ENCODE measurements at regions not wholly inside any gene's neighbourhood (a gene's known extent, or its start where the extent isn't known, plus 50 kb on each side); places are given as distances from the start of the nearest gene placed in this dataset.
A peak's percentile ranks its signal among the peaks of the same experiment; 100 is the strongest.

DNA sequence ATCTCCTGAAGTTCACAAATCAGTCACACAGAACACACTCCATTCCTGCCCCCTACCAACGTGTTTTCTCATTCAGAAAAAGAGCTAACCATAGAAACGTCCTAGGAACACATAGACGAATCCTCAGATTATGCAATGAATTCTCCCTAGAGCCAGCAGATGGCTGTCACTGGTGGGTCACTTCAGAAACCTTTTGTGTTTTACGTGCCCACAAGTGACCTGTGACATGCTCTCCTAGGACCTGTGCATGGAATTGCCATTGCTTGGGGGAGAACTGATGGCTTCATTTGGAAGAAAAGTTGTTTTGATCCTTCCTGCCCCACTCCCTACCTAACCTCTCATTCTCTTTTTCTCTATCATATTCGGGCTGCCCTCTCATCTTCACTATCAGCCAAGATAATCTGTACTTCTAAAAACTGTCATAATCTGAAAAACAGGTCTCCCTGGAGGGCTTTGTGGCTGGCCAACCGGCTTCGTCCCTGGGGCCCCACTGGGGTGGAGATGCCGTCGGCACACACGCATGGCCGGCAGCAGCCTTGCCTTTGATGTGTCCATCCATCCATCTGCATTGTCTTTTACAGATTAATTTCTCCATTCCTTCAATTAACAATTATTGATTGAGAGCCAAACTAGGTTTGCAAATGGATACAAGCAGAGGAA lies 144.1 kb upstream of the SERP2 start:
- Histone ChIP-seq H3K27ac (peak overlapping the region; percentile 99), H3K9me3 (replicated peaks) (no peaks in the 10 kb centered on the region), H3K27me3 (replicated peaks) (no peaks in the 10 kb centered on the region), H3K4me3 (no peak overlapping the region), H3K36me3 (no peaks in the 10 kb centered on the region), H3K4me1 (replicated peaks) (peaks cover 39% of the 10 kb centered on the region)
- no peak for DNase-seq (ENCODE audit: low read depth in 1 of 2, low spot score in 2 of 2)

DNA sequence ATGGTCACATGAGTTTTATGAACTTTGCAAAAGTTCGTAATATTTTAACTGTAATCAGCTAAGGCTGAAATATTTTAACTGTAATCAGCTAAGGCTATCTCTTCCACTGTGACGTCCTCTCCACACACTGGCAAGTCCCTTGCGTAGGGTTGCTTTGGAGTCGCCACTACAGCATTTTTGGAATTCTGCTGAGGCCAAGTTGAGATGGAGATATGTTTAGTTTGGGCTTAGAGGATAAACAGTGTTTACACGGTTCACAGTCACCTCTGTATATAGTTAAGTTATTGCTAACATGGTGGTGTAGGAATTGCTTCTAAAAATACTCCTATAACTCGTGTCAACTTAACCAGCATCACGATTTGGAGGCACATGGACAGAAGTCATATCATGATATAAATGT lies 143.6 kb upstream of the SERP2 start:
- Histone ChIP-seq H3K9me3 (replicated peaks) (no peaks in the 10 kb centered on the region), H3K4me1 (replicated peaks) (peaks cover 39% of the 10 kb centered on the region), H3K4me3 (no peak overlapping the region), H3K27ac (peak overlapping the region; percentile 99), H3K36me3 (no peaks in the 10 kb centered on the region), H3K27me3 (replicated peaks) (no peaks in the 10 kb centered on the region)
- peak; percentile 68 to 81 for DNase-seq (ENCODE audit: low read depth in 1 of 2, low spot score in 2 of 2)

DNA sequence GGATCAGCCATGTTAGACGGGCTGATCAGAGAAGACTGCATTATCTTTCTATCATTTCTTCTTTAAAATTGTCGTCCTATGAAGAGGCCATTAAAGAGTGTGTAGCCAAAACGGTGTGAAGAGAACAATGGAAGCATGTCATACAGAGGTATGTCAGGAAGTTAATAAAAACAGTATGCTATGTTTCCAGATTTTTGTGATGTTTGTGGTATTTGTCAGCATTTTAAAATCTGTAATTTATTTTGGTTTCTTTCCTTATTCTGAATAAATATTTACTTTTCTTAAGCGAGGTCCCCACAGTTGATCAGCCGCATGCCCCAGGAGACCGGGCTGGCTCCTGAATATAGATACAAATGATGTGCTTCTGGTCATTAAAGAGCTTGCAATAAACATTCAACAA lies 142.9 kb upstream of the SERP2 start:
- peak; percentile 79 to 97 for DNase-seq (ENCODE audit: low read depth in 1 of 2, low spot score in 2 of 2)
- Histone ChIP-seq H3K36me3 (no peaks in the 10 kb centered on the region), H3K9me3 (replicated peaks) (no peaks in the 10 kb centered on the region), H3K4me3 (no peak overlapping the region), H3K27me3 (replicated peaks) (no peaks in the 10 kb centered on the region), H3K4me1 (replicated peaks) (peaks cover 39% of the 10 kb centered on the region), H3K27ac (peak overlapping the region; percentile 99)

DNA sequence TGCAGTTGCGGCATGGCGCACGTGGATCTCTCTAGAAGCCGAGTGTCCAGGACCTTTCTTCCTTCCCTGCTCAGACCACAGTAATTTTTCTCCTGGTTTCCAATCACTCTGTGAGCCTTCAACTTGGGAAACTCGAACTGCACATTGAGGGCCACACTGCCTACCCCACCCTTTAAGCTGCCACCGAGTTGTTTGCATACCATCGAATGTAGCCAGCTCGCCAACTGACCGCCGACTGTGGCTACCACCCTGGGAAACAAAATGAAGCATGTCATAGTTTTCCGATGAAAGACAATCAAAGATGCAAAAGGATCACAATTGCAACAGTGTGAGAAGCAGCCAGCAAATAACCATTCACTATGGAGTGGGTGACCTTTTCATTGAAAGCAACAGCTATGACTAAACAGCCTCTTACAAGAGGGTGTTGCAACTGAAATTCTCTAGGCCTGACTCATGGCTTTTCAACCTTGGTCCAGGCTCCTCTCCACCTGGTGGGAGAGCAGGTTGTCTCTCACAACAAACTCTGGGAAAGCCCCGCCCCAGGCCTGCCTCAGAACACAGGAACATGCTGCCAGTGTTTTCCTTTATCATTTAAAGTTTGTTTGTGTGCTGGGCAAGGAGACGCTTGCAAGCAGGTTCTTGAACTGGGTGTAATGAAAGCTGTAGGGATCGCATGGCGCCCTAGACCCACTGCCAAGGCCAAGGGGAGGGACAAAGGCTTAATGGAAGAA lies 141.7 kb upstream of the SERP2 start:
- peak; percentile 93 to 96 for DNase-seq (ENCODE audit: low read depth in 1 of 2, low spot score in 2 of 2)
- no peak overlapping the region for H3K4me3 ChIP-seq
- no peaks in the 10 kb centered on the region for H3K36me3 ChIP-seq
- peaks cover 49% of the 10 kb centered on the region for H3K4me1 ChIP-seq (replicated peaks)
- H3K9me3 ChIP-seq (replicated peaks), result no peaks in the 10 kb centered on the region
- peak overlapping the region; percentile 99 for H3K27ac ChIP-seq
- no peaks in the 10 kb centered on the region for H3K27me3 ChIP-seq (replicated peaks)

DNA sequence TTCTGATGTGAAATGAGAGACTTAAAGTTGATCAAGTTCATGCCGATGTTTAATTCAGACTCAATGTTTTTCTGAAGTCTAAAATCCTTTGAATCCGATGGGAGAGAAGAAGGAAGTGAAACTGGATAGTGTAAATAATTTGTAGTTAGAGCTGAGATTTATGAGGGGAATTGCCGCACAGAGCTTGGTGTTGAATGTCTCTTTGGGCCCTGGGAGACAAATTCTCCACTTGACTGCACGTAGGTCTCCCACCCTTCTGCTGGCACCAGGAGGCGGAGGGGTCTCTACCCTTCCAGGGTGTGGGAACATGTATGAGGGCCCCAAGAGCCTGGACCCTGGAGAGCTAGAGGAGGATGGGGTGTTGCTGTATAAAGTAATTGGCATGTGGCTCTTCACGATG lies 140.8 kb upstream of the SERP2 start:
- Histone ChIP-seq H3K9me3 (replicated peaks) (no peaks in the 10 kb centered on the region), H3K4me3 (no peak overlapping the region), H3K4me1 (replicated peaks) (peaks cover 57% of the 10 kb centered on the region), H3K27me3 (replicated peaks) (no peaks in the 10 kb centered on the region), H3K36me3 (no peaks in the 10 kb centered on the region), H3K27ac (peak overlapping the region; percentile 99)
- peak in 1 of 2 experiments; percentile 28 for DNase-seq (ENCODE audit: low read depth in 1 of 2, low spot score in 2 of 2)

DNA sequence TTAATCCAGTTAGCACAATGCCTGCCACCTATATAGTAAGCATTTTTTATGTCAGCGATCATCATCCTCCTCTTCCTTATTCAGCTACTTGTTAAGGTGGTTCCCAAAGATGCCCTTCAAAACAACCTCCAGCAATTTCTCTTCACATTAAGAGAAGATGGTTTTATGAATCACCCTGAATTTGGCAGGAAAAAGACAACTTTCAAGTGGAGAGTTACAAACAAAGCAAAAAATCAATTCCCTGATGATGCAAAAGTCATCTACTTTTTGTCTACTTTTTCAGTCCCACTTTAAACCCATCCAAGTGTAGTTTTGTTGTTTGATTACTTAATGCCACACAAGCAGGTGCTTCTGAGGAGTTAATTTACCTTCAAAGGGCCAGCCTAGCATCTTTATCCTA lies 139.1 kb upstream of the SERP2 start:
- Histone ChIP-seq H3K27ac (no peak overlapping the region), H3K4me1 (replicated peaks) (peaks cover 59% of the 10 kb centered on the region), H3K36me3 (no peaks in the 10 kb centered on the region), H3K4me3 (no peak overlapping the region), H3K27me3 (replicated peaks) (no peaks in the 10 kb centered on the region), H3K9me3 (replicated peaks) (no peaks in the 10 kb centered on the region)
- DNase-seq (ENCODE audit: low read depth in 1 of 2, low spot score in 2 of 2), result no peak

DNA sequence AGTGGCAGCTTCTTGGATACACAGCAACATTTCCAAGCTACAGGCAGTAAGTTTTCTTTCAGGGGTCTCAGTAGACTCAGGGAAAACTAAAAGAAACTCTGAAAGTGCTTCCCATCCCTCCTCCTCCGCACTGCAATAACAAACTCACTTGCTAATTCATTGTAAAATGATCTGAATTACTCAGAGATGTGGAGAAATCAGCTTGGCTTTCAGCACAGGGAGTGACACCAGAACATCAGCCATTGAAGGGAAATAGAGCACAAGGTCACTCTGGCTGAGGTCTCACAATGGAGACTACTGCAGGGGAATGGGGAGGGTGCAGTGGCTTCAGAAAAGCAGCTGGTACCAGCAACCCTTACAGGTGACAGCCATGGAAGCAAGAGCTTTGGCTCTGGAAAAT lies 137.3 kb upstream of the SERP2 start:
- no peak for DNase-seq (ENCODE audit: low read depth in 1 of 2, low spot score in 2 of 2)
- Histone ChIP-seq H3K27me3 (replicated peaks) (no peaks in the 10 kb centered on the region), H3K27ac (peak overlapping the region; percentile 75; the same call in 1 of the 2 replicates), H3K4me1 (replicated peaks) (peaks cover 43% of the 10 kb centered on the region), H3K36me3 (no peaks in the 10 kb centered on the region), H3K9me3 (replicated peaks) (no peaks in the 10 kb centered on the region), H3K4me3 (no peak overlapping the region)

DNA sequence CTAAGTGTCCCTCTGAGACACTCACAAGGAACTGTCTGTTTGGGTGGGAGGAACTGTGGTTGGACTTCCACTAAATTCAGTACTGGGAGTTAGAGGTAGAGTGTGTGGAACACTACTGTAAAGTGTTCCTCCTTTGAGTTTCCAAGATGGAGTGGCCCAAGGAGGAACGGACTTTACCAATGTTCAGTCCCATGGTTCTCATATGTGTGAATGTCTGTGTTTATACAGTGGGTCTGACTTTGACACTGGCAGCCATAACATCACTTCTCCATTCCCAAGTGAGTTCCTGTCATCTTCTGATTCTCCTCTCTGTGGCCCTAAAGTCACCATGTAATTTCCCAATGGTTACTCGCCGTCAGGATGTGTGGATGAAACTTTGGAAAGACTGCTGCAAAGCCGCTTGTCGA lies 136.8 kb upstream of the SERP2 start:
- no peak for DNase-seq (ENCODE audit: low read depth in 1 of 2, low spot score in 2 of 2)
- H3K9me3 ChIP-seq (replicated peaks), result no peaks in the 10 kb centered on the region
- no peak overlapping the region for H3K4me3 ChIP-seq
- no peaks in the 10 kb centered on the region for H3K36me3 ChIP-seq
- H3K27me3 ChIP-seq (replicated peaks), result no peaks in the 10 kb centered on the region
- H3K4me1 ChIP-seq (replicated peaks), result peaks cover 38% of the 10 kb centered on the region
- peak overlapping the region; percentile 75 for H3K27ac ChIP-seq

DNA sequence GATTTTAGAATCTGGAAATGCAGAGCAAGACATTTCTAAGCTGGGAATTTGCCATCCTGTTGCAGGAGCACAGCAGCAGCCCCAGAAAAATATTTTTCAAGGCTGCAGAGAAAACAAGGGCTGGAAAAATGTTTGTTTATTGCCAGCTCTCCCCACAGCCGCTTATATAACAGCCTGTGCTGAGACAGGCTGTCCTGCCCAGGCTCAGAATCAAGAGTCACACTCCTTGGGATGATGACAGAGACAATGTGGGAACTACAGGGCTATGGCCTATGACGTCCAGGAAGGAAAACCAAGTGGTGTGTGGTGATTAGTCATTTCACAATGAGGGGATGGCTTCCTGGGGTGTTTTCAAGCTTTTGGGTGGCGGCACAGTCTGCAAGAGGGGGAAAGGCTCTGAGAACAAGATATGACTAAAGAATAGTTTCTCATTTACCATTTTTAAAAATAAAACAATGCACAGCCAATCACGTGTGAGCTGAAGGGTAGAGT lies 136.3 kb upstream of the SERP2 start:
- peak; percentile 81 to 88 for DNase-seq (ENCODE audit: low read depth in 1 of 2, low spot score in 2 of 2)
- H3K4me1 ChIP-seq (replicated peaks), result peaks cover 35% of the 10 kb centered on the region
- no peaks in the 10 kb centered on the region for H3K27me3 ChIP-seq (replicated peaks)
- no peaks in the 10 kb centered on the region for H3K36me3 ChIP-seq
- H3K9me3 ChIP-seq (replicated peaks), result no peaks in the 10 kb centered on the region
- peak overlapping the region; percentile 75 for H3K27ac ChIP-seq
- H3K4me3 ChIP-seq, result no peak overlapping the region

DNA sequence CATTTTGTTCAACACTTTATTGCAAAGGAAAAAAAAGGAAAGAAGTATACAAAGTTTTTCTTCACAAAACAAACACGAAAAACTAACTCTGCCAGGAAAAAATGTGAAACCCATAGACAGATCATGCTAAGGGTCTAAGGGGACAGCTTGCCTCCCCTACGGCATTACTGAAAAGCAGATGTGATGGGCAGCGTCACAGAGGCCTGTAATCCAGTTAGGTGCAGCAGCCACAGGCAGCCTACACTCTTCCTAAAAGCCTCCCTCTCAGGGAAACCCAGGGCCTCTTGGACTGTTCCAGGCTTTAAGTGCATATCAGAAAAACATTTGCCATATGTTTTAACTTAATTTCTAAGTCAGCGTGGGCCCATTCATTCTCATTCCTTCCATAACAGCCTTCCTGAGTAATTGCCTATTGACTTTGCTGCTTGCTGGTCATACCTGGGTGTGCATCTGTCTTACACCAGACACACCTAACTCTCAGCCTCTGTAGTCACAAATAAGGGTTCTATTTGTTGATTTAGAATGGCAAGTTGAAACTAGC lies 135.7 kb upstream of the SERP2 start:
- peak overlapping the region; percentile 75 for H3K27ac ChIP-seq
- no peaks in the 10 kb centered on the region for H3K27me3 ChIP-seq (replicated peaks)
- H3K36me3 ChIP-seq, result no peaks in the 10 kb centered on the region
- no peak overlapping the region for H3K4me3 ChIP-seq
- no peak for DNase-seq (ENCODE audit: low read depth in 1 of 2, low spot score in 2 of 2)
- H3K9me3 ChIP-seq (replicated peaks), result no peaks in the 10 kb centered on the region
- peaks cover 32% of the 10 kb centered on the region for H3K4me1 ChIP-seq (replicated peaks)

DNA sequence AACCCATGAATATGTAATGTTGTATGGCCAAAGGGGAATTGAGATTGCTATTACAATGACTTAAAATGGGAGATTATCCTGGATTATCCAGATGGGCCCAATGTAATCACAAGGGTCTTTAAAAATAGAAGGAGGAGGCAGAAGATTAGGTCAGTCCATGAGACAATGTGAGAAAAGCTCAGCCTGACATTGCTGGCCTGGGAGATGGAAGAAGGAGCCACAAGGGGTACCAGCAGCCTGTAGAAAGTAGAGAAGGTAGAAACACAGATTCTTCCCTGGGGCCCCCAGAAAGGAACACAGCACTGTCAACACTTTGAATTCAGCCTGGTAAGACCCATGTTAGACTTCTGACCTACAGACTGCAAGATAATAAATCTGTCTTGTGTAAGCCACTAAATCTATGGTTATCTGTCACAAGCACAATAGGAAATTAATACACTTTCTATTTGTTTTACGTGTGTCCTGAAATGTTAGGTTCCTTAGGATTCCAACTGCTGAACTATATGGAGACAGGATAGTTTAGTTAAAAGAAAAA lies 132.9 kb upstream of the SERP2 start:
- DNase-seq (ENCODE audit: low read depth in 1 of 2, low spot score in 2 of 2), result no peak
- peaks cover 55% of the 10 kb centered on the region for H3K4me1 ChIP-seq (replicated peaks)
- no peaks in the 10 kb centered on the region for H3K36me3 ChIP-seq
- no peaks in the 10 kb centered on the region for H3K9me3 ChIP-seq (replicated peaks)
- H3K27ac ChIP-seq, result no peak overlapping the region
- no peak overlapping the region for H3K4me3 ChIP-seq
- no peaks in the 10 kb centered on the region for H3K27me3 ChIP-seq (replicated peaks)

DNA sequence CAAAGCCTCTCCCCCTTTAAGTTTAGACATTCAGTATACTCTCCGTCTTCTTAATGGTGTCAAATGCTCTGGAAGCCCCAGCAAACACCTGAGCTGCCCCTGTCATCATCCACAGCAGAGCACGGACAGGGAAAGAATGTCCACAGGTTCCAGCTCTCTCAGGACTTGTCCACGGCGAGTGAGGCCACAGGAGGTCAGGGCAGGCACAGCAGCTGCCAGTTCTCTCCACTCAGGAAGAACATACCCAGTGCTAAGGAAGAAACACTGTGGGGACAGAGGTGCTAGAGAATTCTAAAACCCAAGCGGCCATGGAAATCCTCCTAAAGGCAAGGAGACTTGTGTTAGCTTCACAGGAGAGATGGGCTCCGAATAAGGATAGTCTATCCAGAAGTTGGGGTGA lies 132.0 kb upstream of the SERP2 start:
- Histone ChIP-seq H3K27me3 (replicated peaks) (no peaks in the 10 kb centered on the region), H3K27ac (no peak overlapping the region), H3K4me1 (replicated peaks) (peaks cover 48% of the 10 kb centered on the region)

DNA sequence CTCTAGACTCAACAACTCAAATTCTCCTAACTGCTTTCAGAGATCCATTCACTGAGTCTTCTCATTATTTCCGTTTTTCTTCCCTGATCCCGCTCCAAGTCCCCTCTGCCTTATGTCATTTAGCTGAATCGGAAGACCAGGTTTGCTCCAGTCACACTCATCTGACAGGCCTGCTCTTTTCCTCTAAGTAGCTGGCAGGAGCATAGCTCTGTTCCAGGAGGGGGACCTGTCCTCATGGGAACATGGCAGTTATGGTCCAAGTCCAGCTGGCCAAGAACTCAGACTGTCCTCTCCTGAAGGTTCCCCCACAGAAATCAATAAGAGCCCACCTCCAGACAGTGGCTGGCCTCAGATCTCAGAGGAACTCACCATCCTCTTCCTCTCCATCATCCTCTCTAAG lies 130.9 kb upstream of the SERP2 start:
- DNase-seq (ENCODE audit: low read depth in 1 of 2, low spot score in 2 of 2), result no peak
- peaks cover 37% of the 10 kb centered on the region for H3K4me1 ChIP-seq (replicated peaks)
- H3K27ac ChIP-seq, result no peak overlapping the region
- no peaks in the 10 kb centered on the region for H3K36me3 ChIP-seq
- H3K9me3 ChIP-seq (replicated peaks), result no peaks in the 10 kb centered on the region
- no peak overlapping the region for H3K4me3 ChIP-seq
- no peaks in the 10 kb centered on the region for H3K27me3 ChIP-seq (replicated peaks)

More for the DNA sequence above, 132.0 kb upstream of the SERP2 start:
- Histone ChIP-seq H3K4me3 (no peak overlapping the region), H3K9me3 (replicated peaks) (no peaks in the 10 kb centered on the region), H3K36me3 (no peaks in the 10 kb centered on the region)
- DNase-seq (ENCODE audit: low read depth in 1 of 2, low spot score in 2 of 2), result no peak

Data from SJSA1 (cell line).